IPS DF 4.7 (cell line): ENCODE measurements at regions not wholly inside any gene's neighbourhood (a gene's known extent, or its start where the extent isn't known, plus 50 kb on each side); places are given as distances from the start of the nearest gene placed in this dataset.
"Not testable (repeated sequence)": the region's sequence is repeated elsewhere in the genome, so short reads cannot be mapped to it uniquely, and the experiment has no call there.

Source experiments
- DNase-seq: peaks from one replicate; pipeline ENCODE4 v3.0.0-alpha.2; 2013; ENCODE audit warnings: low spot score; ENCODE audit errors: extremely low read depth

DNA sequence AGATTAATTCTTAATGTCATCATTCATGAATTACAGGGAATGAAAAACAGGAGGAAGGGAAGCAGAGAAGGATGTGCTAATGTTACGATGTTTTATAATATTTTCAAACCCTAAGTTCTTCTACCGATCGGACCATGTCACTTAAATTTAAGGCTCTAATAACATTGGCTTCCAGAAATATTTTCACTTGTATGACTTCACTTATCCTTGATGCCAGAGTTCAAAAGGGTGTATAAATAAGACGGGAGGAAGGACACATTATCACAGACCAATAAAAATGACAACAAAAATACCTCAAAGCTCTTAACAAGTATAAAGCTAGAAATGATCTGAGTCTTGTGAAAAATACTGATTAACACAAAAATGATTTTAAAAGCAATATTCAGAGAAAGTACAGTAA, 370.4 kb upstream of the CITED2 start:
- no peak for DNase-seq

DNA sequence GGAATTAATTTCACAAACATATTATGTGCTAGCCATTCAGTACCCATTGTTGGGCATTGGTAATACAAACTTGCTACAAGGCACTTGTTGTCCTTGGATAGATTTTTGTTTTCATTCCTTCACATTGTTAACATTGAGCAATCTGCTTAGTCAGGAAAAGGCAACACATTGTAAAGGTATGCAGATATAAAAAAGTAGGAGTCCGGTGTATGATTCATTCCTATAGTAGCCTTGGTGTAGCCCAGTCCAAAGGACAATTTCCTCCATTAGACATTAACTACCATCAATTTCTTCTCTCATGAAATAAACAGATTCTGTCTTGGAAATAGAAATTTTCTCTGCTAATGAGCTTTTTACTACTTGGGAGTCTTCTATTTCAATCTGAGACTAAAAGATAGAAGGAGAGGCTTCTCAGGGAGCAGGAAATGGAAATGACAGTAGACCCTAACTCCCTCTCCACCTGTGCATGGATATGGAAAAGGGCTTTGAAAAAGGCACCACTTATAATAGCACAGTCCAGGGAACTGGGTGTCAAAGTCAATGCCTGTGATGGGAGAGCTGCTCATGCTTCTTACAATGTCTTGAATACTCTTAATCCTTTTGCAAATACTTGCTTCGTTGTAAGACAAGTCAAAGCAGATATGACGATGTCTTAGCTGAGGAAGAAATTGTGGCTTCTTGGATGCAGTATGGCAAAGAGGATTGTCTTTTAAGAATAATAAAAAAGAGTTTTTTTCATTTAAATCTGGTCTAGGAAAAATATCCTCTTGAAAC, 369.4 kb upstream of the CITED2 start:
- DNase-seq: no peak

DNA sequence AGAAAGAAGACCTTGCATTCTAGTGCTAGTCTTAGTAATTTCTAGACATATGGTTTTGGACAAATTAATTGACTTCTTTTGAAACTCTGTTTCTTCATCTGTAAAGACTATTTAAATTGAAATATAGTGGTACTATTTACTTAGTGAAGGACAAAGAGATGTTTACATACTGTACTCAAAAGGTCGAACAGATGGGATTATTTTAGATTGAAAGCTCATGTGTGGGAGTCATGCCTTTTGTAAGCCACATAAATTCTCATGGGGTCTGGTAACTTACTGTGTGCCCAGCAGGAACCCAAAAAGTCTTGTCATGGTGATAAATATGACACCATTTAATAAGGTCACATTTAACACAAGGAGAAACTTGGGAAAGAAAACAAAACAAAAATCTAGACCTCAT, 368.2 kb upstream of the CITED2 start:
- DNase-seq: no peak

DNA sequence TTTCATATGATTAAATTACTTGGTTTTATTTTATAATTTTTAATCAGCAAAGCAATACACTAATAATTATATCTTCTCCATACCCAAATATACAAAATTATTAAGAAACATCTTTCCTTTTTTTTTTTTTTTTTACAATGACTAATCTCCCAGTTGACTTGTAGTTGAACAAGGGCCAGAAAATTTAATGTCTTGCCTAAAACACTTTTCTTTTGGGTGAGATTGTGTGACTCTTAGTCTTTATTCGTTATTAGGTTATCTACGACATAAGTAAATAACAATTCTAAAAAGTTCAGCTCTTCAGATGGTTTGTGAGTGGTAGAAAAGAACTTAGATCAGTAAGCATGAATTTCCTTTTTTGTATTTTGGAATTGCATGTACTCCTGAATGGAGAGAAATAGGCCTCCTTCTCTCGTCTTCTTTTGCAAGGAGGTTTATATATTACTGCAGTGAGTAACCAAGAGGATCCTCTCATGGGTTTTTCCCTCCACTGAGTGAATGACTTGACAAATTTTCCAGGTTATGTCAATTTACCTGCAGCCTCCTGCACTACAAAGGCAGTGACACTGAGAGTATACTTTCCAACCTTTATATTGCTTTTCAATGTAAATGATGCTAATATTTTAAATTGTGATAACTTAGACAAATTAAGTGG, 364.5 kb upstream of the CITED2 start:
- no peak for DNase-seq

DNA sequence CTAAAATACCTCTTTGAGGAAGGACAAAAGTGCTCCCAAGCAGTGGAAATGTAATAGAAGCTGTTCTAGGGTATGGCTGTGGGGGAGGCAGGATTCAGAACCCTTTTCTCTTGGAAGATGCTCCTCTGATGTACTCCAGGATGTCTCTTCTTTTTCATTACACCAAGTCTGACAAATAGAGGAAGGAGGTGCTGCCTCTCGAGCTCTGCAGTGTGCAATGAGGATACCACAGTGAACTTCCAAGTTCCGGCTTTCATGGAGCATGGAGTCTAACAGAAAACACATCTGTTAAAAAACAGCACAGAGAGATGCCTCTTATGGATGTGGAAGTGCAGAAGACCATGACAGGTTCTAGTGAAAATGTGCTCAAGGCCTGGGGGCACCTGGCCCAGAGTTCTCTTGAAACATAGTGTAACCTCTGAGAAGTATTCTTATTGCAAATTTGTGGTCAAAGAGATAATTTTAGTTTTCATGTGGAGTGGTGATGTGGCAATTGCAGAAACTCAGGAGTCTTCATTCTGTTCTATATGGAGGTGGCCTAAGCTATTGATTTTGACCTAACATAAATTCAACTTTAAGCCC, 362.0 kb upstream of the CITED2 start:
- DNase-seq: no peak

DNA sequence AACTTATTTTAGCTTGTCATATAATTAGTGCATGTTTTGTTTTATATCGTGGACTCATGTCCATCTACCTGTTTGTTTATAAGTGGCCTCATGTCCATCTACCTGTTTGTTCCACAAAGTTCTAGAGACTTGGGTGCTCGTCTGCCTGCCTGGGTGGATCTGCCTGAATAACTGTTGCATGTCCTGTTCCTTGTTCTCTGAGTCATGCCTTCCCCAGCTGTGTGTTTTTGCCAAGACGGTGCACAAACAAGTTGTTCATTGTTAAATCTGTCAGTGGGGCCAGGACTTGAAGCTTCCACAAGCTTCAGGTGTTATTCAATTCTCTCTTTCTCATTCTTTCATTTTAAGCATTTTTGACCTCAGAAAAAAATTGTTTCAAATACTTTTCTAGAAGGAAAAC, 358.0 kb upstream of the CITED2 start:
- no peak for DNase-seq

DNA sequence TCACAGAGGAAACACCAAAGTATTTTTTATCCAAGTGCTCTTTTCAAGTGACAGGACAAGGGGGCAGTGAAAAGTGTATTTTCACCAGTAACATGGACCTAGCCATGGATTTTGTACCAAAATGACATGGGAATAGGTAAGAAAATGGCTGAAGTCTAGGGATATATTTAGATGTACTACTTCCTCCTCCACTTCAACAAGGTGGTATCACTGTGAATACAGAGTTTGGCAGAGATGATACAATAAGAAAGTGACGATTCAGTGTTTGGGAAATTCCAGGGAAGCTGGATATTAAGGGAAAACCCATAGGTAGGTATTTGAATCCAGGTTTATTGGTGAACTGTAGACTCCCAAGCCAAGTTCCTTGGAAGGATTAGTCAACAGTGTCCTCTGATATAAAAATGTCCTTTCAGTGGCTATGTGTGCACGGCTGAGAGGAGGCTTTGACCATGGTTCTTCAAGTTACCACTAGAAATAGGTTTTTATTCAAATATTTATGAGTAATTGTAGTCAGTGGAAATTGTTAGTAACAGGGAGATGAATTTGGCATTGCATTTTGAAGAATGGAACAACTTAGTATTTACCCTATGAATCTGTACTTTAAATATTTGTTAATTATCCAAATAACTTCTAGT, 356.0 kb upstream of the CITED2 start:
- DNase-seq: no peak

DNA sequence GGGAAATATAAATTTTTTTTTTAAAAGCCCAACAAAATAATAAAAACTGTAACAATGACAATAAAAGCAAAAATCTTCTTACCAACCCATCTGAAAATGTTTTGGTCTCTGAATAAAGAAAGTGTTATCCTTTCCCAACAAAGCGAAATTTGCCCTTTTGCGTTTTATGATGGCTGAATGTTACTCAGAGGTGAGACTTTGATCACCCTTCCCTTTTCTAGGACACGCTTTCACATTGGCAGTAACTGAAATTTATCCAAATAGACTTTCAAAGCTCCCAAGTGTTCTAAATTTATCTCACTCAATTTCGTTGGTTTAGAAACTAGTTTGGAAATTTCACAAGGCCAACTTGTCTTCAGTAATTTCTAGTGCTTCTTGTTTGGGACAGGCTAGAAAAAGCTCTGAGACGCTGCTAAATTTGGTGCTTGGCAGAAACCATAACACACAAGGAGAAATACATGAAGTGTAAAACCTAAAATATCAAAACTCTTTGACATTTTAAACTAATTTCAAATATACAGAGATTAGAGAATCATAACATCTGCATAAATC, 354.5 kb upstream of the CITED2 start:
- DNase-seq: no peak

DNA sequence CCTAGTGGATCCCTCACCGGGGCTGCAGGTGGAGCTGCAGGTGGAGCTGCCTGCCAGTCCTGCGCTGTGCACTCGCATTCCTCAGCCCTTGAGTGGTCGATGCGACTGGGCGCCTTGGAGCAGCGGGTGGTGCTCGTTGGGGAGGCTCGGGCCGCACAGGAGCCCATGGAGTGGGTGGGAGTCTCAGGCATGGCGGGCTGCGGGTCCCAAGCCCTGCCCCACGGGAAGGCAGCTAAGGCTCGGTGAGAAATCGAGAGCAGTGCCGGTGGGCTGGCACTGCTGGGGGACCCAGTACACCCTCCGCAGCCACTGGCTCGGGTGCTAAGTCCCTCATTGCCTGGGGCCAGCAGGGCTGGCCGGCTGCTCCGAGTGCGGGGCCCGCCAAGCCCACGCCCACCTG, 351.8 kb upstream of the CITED2 start:
- not testable (repeated sequence) for DNase-seq

DNA sequence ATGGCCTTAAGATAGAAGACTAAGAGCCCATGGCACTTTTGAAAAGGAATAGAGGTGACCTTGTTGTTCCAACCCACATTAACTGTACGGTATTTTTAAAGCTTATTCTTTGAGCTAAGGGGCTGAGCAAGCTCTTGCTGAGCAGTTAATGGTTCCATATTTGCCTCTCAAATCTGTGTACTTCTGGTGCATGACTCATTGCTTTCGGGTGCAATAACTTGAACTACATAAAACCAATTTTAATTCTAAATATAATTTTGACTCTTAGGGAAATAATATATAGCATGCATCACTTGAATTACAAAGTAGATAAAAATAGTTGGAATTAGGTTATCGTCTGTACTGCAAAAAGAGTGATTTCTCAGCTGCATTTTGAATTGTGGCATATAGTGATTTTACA, 348.1 kb upstream of the CITED2 start:
- no peak for DNase-seq

DNA sequence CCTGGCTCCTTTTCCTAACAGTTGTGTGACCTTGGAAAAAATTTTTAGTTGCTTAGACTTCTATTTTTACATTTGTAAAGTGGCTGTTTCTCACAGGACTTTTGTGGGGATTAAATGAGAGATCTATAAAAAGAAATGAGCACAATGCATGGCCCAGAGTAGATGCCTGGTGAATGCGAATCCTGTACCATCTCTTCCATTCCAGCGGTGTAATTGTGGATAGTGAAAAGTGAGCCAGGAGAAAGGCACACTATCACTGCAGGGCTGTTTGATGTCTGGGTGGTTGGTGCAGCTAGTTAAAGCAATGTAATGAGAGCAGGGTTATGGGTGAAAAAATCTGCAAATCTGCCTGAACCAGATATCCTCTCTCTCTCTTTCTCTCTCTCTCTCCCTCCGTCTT, 347.5 kb upstream of the CITED2 start:
- DNase-seq: no peak

DNA sequence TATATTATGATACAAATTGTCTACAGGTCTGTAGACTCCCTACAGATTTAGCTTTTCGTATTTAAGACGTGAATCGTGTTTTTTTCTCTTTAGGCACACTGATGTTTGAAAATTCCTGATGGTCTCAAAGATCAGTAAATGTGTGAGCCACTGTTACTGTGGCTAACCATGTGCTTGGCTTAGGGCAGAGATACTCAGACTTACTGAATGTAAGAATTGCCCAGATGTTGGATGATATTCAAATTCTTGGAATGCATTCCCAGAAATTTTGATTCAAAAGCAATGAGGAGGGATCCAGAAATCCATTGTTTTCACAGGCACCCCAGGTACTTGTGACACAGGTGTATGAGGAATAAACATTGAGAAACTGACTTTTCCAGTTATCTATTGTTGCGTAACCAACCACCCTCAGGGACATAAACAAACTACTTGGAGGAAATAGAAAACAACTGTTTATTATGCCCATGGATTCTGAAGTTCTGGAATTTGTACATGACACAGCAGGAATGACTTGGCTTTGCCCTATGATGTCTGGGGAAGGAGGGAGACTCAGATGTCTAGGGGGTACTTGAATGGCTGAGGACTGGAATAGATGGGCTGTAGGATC, 339.6 kb upstream of the CITED2 start:
- DNase-seq: no peak

DNA sequence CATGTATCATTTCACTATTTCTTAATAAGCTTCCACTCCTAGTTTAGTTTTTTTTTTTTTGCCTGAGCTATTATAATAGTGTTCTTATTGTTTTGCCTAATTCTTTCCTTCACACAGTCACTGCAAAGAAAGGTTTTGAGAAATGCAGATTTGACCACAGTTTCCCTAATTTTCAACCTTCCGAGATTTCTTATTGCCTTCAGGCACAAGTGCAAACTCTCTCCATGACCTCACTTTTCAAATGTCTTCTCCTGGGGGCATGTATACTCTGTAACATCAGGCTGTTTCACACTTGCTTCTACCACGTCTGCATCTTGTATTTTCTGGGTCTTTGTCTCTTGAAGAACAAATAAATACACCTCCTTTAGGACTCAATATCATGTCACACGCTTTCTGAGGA, 339.0 kb upstream of the CITED2 start:
- DNase-seq: no peak

DNA sequence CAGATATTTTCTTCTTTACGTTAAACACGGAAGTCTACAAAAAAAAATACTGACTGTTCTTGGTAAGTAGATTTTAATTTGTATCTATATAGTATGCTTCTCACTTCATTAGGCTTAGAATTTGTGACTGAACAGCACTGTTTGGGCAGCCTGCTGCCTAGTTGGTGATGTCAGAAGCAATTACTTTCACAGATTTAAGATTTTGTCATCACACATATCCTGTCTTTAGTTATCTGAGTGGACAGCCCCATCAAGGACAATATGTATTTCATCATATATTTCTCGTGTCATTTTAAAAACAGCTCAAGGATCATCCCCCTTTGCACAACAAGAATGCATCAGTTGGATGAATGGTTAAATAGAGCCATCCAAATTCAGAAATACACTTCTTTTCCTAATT, 338.4 kb upstream of the CITED2 start:
- no peak for DNase-seq

DNA sequence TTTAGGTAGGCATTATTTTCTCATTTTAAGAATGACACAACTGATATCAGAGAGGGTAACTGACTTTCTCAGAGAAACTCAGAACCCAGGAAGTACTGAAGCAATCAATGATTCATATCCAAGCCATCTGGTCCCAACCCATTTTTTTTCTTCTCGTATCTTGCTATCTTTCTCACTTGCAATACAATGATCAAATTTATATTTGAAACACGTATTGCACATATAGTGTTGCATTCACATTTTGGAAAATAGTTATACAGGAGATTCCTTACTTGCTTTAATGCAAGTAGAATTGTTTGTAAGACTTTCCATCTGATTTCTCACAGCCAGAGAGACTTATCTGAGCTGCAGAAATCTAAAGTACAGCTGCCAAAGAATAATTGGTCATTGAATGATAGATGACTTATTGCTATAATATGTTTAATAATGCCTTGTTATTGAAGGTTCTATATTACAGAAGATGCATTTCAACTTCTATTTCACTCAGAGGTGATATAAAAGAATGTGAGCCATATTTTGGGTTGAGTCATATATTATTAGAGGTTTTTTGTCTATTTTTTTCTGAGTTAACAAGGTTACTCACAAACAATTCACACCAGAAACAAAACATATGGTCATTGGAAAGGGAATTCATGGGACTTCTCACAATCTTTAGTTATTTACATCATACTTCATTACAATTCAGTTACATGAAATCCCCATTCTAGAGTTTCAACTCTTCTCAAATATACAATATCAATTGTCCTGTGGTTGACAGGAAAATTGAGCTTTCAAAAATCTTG, 337.5 kb upstream of the CITED2 start:
- no peak for DNase-seq

DNA sequence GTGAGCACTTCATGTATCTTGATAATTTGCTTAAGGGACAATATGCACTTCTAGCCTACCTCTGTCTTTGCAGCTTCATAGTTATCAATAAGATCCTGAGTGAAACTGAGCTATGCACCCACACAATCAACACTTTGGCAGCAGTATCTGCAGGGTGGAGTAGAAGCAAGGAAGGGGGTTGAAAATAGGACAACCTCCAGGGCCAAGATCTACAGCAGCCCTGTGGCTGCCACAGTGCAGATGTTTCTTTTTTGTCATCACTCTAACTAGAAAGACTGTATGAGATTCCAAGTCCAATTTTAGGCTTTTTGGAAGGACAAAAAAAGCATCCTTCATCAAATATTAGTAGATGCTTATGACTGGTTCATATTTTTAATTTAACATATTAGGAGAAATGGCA, 336.1 kb upstream of the CITED2 start:
- DNase-seq: no peak

DNA sequence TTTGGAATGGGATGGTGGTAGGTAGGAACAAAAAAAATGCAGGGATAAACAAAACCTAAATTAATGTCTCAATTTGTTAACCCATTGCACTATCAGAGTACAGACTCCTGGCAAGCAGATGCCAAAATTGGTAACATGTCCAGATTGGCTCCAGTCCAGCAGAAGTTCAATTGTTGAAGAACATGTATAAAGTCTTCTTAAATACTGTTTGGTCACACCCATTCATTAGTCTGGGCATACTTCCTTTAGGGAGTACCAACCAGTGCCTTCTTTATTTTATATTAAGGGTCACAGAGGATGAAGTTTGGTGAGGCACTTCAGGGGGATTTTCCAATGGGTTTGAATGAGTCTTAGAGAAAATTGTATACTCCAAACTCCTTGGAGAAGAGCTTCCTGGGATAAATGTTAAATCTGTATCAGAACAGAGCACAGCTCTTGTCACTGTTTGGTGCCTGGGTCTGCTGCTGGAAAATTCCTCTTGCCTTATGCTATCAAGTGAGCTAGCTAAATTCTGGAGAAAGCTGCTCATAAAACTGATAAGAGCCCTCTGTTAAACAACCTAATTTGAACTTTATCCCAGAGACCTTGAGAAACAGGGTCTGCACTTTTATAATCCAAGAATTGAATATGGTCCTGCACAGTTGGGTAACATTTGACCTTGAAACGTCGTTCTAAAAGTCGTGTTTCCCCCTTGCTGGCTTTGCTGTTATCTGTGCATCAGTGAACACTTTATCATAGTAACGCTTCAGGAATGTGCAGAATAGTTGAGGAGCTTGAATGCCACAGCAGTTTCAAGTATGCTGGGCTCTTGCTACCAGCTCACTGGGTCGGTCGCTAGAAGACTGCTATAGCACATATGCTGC, 334.1 kb upstream of the CITED2 start:
- no peak for DNase-seq

DNA sequence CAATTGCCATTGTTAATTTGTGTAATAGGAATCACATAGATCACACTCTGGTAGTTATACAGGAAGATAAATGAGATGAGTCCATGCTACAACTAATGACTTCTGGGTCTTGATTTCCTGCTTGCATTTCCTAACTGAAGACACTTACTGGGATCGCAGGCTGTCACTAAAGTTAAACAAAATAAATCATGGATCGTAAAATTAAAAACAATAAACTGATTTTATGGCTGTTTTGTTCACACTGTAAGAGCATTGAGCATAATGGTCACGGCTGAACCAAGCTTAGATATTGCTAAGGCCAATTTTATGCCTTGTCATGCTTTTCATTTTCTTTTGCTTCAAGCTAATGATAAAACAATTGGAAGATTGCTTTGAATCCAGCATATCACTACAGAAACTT, 332.5 kb upstream of the CITED2 start:
- DNase-seq: no peak

DNA sequence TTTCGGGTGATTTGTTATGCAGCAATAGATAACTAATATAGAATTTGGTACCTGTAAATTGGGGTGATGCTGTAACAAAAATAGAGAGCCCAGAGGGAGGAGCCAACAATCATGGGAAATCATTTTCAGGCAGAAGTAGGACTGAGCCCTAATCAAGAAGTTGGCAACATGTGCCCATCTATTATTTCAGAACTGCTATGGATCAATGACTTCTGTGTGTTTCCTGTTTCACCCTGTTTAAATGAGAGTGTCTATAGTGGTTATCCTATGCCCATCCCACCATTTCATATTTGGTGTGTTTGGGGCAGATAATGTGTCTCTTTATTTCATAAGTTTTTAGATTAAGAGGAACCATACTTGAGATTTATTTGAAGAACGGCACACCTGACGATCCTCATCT, 330.8 kb upstream of the CITED2 start:
- DNase-seq: no peak

DNA sequence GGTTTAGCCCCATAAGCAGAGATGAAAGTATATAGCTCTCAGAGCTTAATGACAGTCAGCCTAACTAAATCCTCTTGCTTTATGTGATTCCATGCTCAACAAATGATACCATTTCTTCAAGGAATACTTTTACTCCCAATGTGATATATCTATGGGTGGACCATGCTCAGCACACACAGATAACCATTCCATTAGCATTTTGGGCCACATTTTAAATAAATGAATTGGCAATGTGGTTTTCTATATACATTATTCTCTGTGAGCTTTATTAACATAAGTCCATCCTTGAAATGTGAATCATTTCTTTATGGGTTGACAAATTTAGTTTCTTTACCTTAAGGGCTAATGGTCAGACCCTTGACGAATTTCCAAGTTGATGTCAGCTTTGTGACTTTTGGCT, 329.3 kb upstream of the CITED2 start:
- no peak for DNase-seq
